ENCODE measurements at regions not wholly inside any gene's neighbourhood (a gene's known extent, or its start where the extent isn't known, plus 50 kb on each side); places are given as distances from the start of the nearest gene placed in this dataset.
"Not testable (repeated sequence)": the region's sequence is repeated elsewhere in the genome, so short reads cannot be mapped to it uniquely, and the experiment has no call there.

- no peak overlapping the region for H3K27ac Mint-ChIP-seq (ENCODE audit: unreplicated experiment)
- H3K27me3 ChIP-seq (ENCODE audit: insufficient read depth, low read length): no peaks in the 10 kb centered on the region
- peaks cover 1% of the 10 kb centered on the region for H3K36me3 Mint-ChIP-seq (ENCODE audit: low read depth, unreplicated experiment)
- no peak overlapping the region for H3K9ac ChIP-seq (ENCODE audit: low read length)
- DNase-seq (ENCODE audit: low read depth) (no peak), FAIRE-seq (no peak)
- no peaks in the 10 kb centered on the region for H3K79me2 ChIP-seq (ENCODE audit: insufficient read depth, low read length)
- no peaks in the 10 kb centered on the region for H4K20me1 ChIP-seq (ENCODE audit: insufficient read depth, low read length)
- TF ChIP-seq CTCF (IDR thresholded peaks at IDR 0.05; ENCODE audit: insufficient read depth, low read depth, low read length) (no peak), EZH2 (IDR thresholded peaks at IDR 0.05; ENCODE audit: insufficient read depth, low read length) (no peak)
- H3K27ac ChIP-seq (ENCODE audit: low read depth, low read length): no peak overlapping the region
- no peak overlapping the region for H3K4me2 ChIP-seq (ENCODE audit: low read length)
- H3K36me3 ChIP-seq (ENCODE audit: insufficient read depth, low read length): no peaks in the 10 kb centered on the region
- H2AFZ ChIP-seq (ENCODE audit: low read depth, low read length): no peak overlapping the region
- no peaks in the 10 kb centered on the region for H3K9me3 ChIP-seq (ENCODE audit: insufficient read depth, low read depth, low read length)
- H3K4me3 ChIP-seq (ENCODE audit: insufficient read depth, low read depth, low read length): no peak overlapping the region
- no peak overlapping the region for H3K4me3 Mint-ChIP-seq (ENCODE audit: unreplicated experiment)
- peaks cover 2% of the 10 kb centered on the region for H3K9me3 Mint-ChIP-seq (ENCODE audit: unreplicated experiment)
- no peaks in the 10 kb centered on the region for H3K27me3 Mint-ChIP-seq (ENCODE audit: low read depth, unreplicated experiment)
- no peaks in the 10 kb centered on the region for H3K4me1 Mint-ChIP-seq (ENCODE audit: low read depth, unreplicated experiment)
- no peaks in the 10 kb centered on the region for H3K4me1 ChIP-seq (ENCODE audit: insufficient read depth, low read length)
Observed at GRCh38 chr13:22877421-22877820, 303.4 kb upstream of the SGCG start.

GRCh38 chr13:22880741-22881720 is 299.7 kb upstream of the SGCG start:
- H3K4me2 ChIP-seq (ENCODE audit: low read length): no peak overlapping the region
- H3K27me3 ChIP-seq (ENCODE audit: insufficient read depth, low read length): no peaks in the 10 kb centered on the region
- no peaks in the 10 kb centered on the region for H3K36me3 ChIP-seq (ENCODE audit: insufficient read depth, low read length)
- Mint-ChIP-seq H3K36me3 (ENCODE audit: low read depth, unreplicated experiment) (no peaks in the 10 kb centered on the region), H3K4me3 (ENCODE audit: unreplicated experiment) (no peak overlapping the region), H3K27ac (ENCODE audit: unreplicated experiment) (no peak overlapping the region), H3K27me3 (ENCODE audit: low read depth, unreplicated experiment) (no peaks in the 10 kb centered on the region), H3K9me3 (ENCODE audit: unreplicated experiment) (no peaks in the 10 kb centered on the region), H3K4me1 (ENCODE audit: low read depth, unreplicated experiment) (peaks cover 1% of the 10 kb centered on the region)
- H3K79me2 ChIP-seq (ENCODE audit: insufficient read depth, low read length): no peaks in the 10 kb centered on the region
- H3K4me1 ChIP-seq (ENCODE audit: insufficient read depth, low read length): no peaks in the 10 kb centered on the region
- FAIRE-seq (no peak), DNase-seq (ENCODE audit: low read depth) (no peak)
- no peak overlapping the region for H3K9ac ChIP-seq (ENCODE audit: low read length)
- no peak overlapping the region for H3K4me3 ChIP-seq (ENCODE audit: insufficient read depth, low read depth, low read length)
- H4K20me1 ChIP-seq (ENCODE audit: insufficient read depth, low read length): no peaks in the 10 kb centered on the region
- TF ChIP-seq EZH2 (IDR thresholded peaks at IDR 0.05; ENCODE audit: insufficient read depth, low read length) (no peak), CTCF (IDR thresholded peaks at IDR 0.05; ENCODE audit: insufficient read depth, low read depth, low read length) (no peak)
- H2AFZ ChIP-seq (ENCODE audit: low read depth, low read length): no peak overlapping the region
- H3K9me3 ChIP-seq (ENCODE audit: insufficient read depth, low read depth, low read length): no peaks in the 10 kb centered on the region
- no peak overlapping the region for H3K27ac ChIP-seq (ENCODE audit: low read depth, low read length)

GRCh38 chr13:22881721-22882608 is 298.8 kb upstream of the SGCG start:
- not testable (repeated sequence) for H3K9me3 Mint-ChIP-seq (ENCODE audit: unreplicated experiment); H3K4me3 ChIP-seq (ENCODE audit: insufficient read depth, low read depth, low read length); H3K79me2 ChIP-seq (ENCODE audit: insufficient read depth, low read length); FAIRE-seq; H3K36me3 Mint-ChIP-seq (ENCODE audit: low read depth, unreplicated experiment); H3K36me3 ChIP-seq (ENCODE audit: insufficient read depth, low read length); H2AFZ ChIP-seq (ENCODE audit: low read depth, low read length); H3K4me1 ChIP-seq (ENCODE audit: insufficient read depth, low read length); H3K27me3 ChIP-seq (ENCODE audit: insufficient read depth, low read length); H3K4me2 ChIP-seq (ENCODE audit: low read length); H3K4me3 Mint-ChIP-seq (ENCODE audit: unreplicated experiment); H4K20me1 ChIP-seq (ENCODE audit: insufficient read depth, low read length); H3K27ac ChIP-seq (ENCODE audit: low read depth, low read length); H3K27me3 Mint-ChIP-seq (ENCODE audit: low read depth, unreplicated experiment); H3K27ac Mint-ChIP-seq (ENCODE audit: unreplicated experiment); H3K4me1 Mint-ChIP-seq (ENCODE audit: low read depth, unreplicated experiment); DNase-seq (ENCODE audit: low read depth); H3K9me3 ChIP-seq (ENCODE audit: insufficient read depth, low read depth, low read length); H3K9ac ChIP-seq (ENCODE audit: low read length)
